ENCODE measurements at regions not wholly inside any gene's neighbourhood (a gene's known extent, or its start where the extent isn't known, plus 50 kb on each side); places are given as distances from the start of the nearest gene placed in this dataset.

DNA sequence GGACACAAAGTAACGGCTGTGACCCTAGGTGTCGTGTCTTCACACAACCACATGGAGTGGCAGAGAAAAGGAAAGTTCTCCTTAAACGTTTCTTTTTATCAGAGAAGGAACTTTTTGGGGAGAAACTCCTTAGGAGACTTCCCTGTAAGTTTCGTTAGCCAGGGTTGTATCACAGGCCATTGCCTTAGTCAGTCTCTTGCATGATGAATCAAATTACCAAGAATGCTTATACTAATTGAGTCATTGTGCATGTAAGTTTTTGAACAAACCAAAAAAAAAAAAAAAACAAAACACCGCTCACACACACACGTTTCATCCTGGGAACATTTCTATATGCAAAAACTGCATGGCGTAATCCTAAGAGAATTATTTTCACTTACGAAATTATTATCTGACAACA is 150.4 kb upstream of the SATB1 start:
- TF ChIP-seq CTCF (IDR thresholded peaks at IDR 0.05), result no peak
- TF ChIP-seq POLR2A (IDR thresholded peaks at IDR 0.05), result no peak
- no peak for TF ChIP-seq EP300 (IDR thresholded peaks at IDR 0.05)

Measured in ovary (tissue), 3 donors.